ENCODE measurements at regions not wholly inside any gene's neighbourhood (a gene's known extent, or its start where the extent isn't known, plus 50 kb on each side); places are given as distances from the start of the nearest gene placed in this dataset.

DNA sequence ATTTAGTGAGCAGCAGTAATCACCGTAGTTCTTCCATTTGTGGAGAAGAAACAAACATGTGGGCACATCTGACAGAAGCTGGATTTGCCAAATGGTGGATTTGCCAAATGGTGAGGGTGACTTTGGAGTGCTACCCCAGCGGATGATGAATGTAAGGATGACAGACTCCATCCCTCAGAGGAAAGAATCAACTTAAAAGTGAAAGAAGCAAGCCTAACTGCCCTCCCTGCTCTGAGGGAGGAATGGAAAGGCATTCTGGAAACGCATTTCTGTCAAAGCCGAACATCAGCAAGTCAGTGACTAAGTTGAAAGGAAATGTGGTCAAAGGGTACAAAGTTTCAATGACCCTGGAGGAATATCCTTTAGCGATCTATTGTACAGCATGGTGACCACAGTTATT lies 143.5 kb downstream of the GPBP1 start:
- peaks cover 7% of the 10 kb centered on the region for H3K27me3 ChIP-seq (ENCODE audit: insufficient read depth, low read length)
- peak overlapping the region; percentile 5 for H3K4me2 ChIP-seq (ENCODE audit: insufficient read depth, low read length)
- peak overlapping the region; percentile 17 for H3K27ac ChIP-seq (ENCODE audit: low read depth, low read length)
- no peaks in the 10 kb centered on the region for H3K36me3 ChIP-seq (ENCODE audit: insufficient read depth, low read length)
- no peak for DNase-seq (ENCODE audit: insufficient read length, low spot score, missing footprints)
- TF ChIP-seq, protein P1, sequence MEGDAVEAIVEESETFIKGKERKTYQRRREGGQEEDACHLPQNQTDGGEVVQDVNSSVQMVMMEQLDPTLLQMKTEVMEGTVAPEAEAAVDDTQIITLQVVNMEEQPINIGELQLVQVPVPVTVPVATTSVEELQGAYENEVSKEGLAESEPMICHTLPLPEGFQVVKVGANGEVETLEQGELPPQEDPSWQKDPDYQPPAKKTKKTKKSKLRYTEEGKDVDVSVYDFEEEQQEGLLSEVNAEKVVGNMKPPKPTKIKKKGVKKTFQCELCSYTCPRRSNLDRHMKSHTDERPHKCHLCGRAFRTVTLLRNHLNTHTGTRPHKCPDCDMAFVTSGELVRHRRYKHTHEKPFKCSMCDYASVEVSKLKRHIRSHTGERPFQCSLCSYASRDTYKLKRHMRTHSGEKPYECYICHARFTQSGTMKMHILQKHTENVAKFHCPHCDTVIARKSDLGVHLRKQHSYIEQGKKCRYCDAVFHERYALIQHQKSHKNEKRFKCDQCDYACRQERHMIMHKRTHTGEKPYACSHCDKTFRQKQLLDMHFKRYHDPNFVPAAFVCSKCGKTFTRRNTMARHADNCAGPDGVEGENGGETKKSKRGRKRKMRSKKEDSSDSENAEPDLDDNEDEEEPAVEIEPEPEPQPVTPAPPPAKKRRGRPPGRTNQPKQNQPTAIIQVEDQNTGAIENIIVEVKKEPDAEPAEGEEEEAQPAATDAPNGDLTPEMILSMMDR (IDR thresholded peaks at IDR 0.05; ENCODE audit: extremely low read depth, low read depth, low read length) = no peak
- no peaks in the 10 kb centered on the region for H3K9me3 ChIP-seq (ENCODE audit: low read depth, low read length)
- no peak overlapping the region for H3K4me3 ChIP-seq (ENCODE audit: insufficient read depth, low read length)
- H4K20me1 ChIP-seq (ENCODE audit: insufficient read depth, low read length) = no peaks in the 10 kb centered on the region
- H3K4me1 ChIP-seq (ENCODE audit: insufficient read depth, low read length) = peaks cover 10% of the 10 kb centered on the region
- H3K79me2 ChIP-seq (ENCODE audit: insufficient read depth, low read length) = no peaks in the 10 kb centered on the region
- H2AFZ ChIP-seq (ENCODE audit: low read length) = no peak overlapping the region

GRCh38 chr5:57316798-57317327 lies 143.0 kb downstream of the GPBP1 start:
- H3K4me3 ChIP-seq (ENCODE audit: insufficient read depth, low read length) = no peak overlapping the region
- peak overlapping the region; percentile 24 for H2AFZ ChIP-seq (ENCODE audit: low read length)

DNA sequence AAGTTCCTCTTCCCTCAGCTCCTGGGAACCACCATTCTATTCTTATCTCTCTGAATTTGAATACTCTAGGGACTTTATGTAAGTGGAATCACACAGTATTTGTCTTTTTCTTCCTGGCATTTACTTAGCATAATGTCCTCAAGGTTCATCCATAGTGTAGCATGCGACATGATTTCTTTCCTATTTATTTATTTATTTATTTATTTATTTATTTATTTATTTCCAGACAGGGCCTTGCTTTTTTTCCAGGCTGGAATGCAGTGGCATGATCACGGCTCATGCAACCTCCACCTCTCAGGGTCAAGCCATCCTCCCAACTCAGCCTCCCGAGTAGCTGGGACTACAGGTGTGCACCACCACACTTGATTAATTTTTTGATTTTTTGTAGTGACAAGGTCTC lies 142.1 kb downstream of the GPBP1 start:
- Histone ChIP-seq H3K36me3 (ENCODE audit: insufficient read depth, low read length) (no peaks in the 10 kb centered on the region), H3K9me3 (ENCODE audit: low read depth, low read length) (no peaks in the 10 kb centered on the region), H4K20me1 (ENCODE audit: insufficient read depth, low read length) (no peaks in the 10 kb centered on the region), H2AFZ (ENCODE audit: low read length) (no peak overlapping the region), H3K27ac (ENCODE audit: low read depth, low read length) (no peak overlapping the region), H3K79me2 (ENCODE audit: insufficient read depth, low read length) (no peaks in the 10 kb centered on the region), H3K27me3 (ENCODE audit: insufficient read depth, low read length) (peaks cover 4% of the 10 kb centered on the region), H3K4me1 (ENCODE audit: insufficient read depth, low read length) (peaks cover 10% of the 10 kb centered on the region), H3K4me3 (ENCODE audit: insufficient read depth, low read length) (no peak overlapping the region), H3K4me2 (ENCODE audit: insufficient read depth, low read length) (no peak overlapping the region)
- TF ChIP-seq, protein P1 (IDR thresholded peaks at IDR 0.05; ENCODE audit: extremely low read depth, low read depth, low read length) = no peak
- DNase-seq (ENCODE audit: insufficient read length, low spot score, missing footprints) = no peak

More at GRCh38 chr5:57316798-57317327, 143.0 kb downstream of the GPBP1 start:
- H3K4me1 ChIP-seq (ENCODE audit: insufficient read depth, low read length) = peaks cover 10% of the 10 kb centered on the region
- H3K27ac ChIP-seq (ENCODE audit: low read depth, low read length) = peak overlapping the region; percentile 17
- DNase-seq (ENCODE audit: insufficient read length, low spot score, missing footprints) = peak; percentile 82
- H3K4me2 ChIP-seq (ENCODE audit: insufficient read depth, low read length) = peak overlapping the region; percentile 5
- H3K79me2 ChIP-seq (ENCODE audit: insufficient read depth, low read length) = no peaks in the 10 kb centered on the region
- peaks cover 7% of the 10 kb centered on the region for H3K27me3 ChIP-seq (ENCODE audit: insufficient read depth, low read length)
- TF ChIP-seq, protein P1 (IDR thresholded peaks at IDR 0.05; ENCODE audit: extremely low read depth, low read depth, low read length) = no peak
- no peaks in the 10 kb centered on the region for H4K20me1 ChIP-seq (ENCODE audit: insufficient read depth, low read length)
- H3K9me3 ChIP-seq (ENCODE audit: low read depth, low read length) = no peaks in the 10 kb centered on the region
- H3K36me3 ChIP-seq (ENCODE audit: insufficient read depth, low read length) = no peaks in the 10 kb centered on the region

Data from osteoblast (primary cell).